ENCODE measurements at regions not wholly inside any gene's neighbourhood (a gene's known extent, or its start where the extent isn't known, plus 50 kb on each side); places are given as distances from the start of the nearest gene placed in this dataset.

- Histone ChIP-seq H3K36me3 (ENCODE audit: insufficient read depth, low read length) (no peaks in the 10 kb centered on the region), H3K4me3 (ENCODE audit: low read length) (no peak overlapping the region), H3K27me3 (ENCODE audit: control insufficient read depth in 1 of 2, insufficient read depth in 2 of 2, low read length in 2 of 2) (no peaks in the 10 kb centered on the region), H3K27ac (ENCODE audit: low read depth in 1 of 2, low read length in 2 of 2) (no peak overlapping the region), H3K4me1 (ENCODE audit: insufficient read depth, low read length) (no peaks in the 10 kb centered on the region), H3K9me3 (ENCODE audit: control insufficient read depth in 1 of 2, insufficient read depth in 1 of 2, low read length in 2 of 2) (no peaks in the 10 kb centered on the region)
- Mint-ChIP-seq H3K27me3 (peaks cover 4% of the 10 kb centered on the region), H3K4me3 (no peak overlapping the region), H3K4me1 (ENCODE audit: low read depth) (no peaks in the 10 kb centered on the region), H3K27ac (no peak overlapping the region), H3K9me3 (peaks cover 2% of the 10 kb centered on the region), H3K36me3 (ENCODE audit: low read depth) (no peaks in the 10 kb centered on the region)
- TF ChIP-seq CTCF (IDR thresholded peaks at IDR 0.05) = no peak
- ChIA-PET CTCF (no interaction called here), POLR2A (no interaction called here)
- DNase-seq (no peak), ATAC-seq (ENCODE audit: poor library complexity) (no peak)
- intact Hi-C loops (cut with DNase I, micrococcal nuclease) = no loop called here
These were observed 490.2 kb downstream of the TLE4 start for GRCh38 chr9:80061940-80062339.

- CTCF ChIA-PET = no interaction called here
- H3K4me1 Mint-ChIP-seq (ENCODE audit: low read depth) = no peaks in the 10 kb centered on the region
These were observed 489.3 kb downstream of the TLE4 start for GRCh38 chr9:80061096-80061495.

GRCh38 chr9:80059979-80060378, 488.2 kb downstream of the TLE4 start:
- Mint-ChIP-seq H3K27ac (no peak overlapping the region), H3K9me3 (peaks cover 2% of the 10 kb centered on the region), H3K4me1 (ENCODE audit: low read depth) (no peaks in the 10 kb centered on the region), H3K27me3 (no peaks in the 10 kb centered on the region), H3K4me3 (no peak overlapping the region), H3K36me3 (ENCODE audit: low read depth) (no peaks in the 10 kb centered on the region)
- no peaks in the 10 kb centered on the region for H3K9me3 ChIP-seq (ENCODE audit: control insufficient read depth in 1 of 2, insufficient read depth in 1 of 2, low read length in 2 of 2)
- TF ChIP-seq CTCF (IDR thresholded peaks at IDR 0.05) = no peak
- ATAC-seq (ENCODE audit: poor library complexity) (no peak), DNase-seq (no peak)
- CTCF ChIA-PET = no interaction called here
- POLR2A ChIA-PET = no interaction called here
- intact Hi-C loops (cut with DNase I, micrococcal nuclease) = no loop called here
- H3K27ac ChIP-seq (ENCODE audit: low read depth in 1 of 2, low read length in 2 of 2) = no peak overlapping the region
- no peaks in the 10 kb centered on the region for H3K36me3 ChIP-seq (ENCODE audit: insufficient read depth, low read length)
- no peaks in the 10 kb centered on the region for H3K4me1 ChIP-seq (ENCODE audit: insufficient read depth, low read length)
- H3K4me3 ChIP-seq (ENCODE audit: low read length) = no peak overlapping the region
- H3K27me3 ChIP-seq (ENCODE audit: control insufficient read depth in 1 of 2, insufficient read depth in 2 of 2, low read length in 2 of 2) = no peaks in the 10 kb centered on the region

More at GRCh38 chr9:80061096-80061495, 489.3 kb downstream of the TLE4 start:
- DNase-seq (no peak), ATAC-seq (ENCODE audit: poor library complexity) (no peak)
- no peaks in the 10 kb centered on the region for H3K9me3 ChIP-seq (ENCODE audit: control insufficient read depth in 1 of 2, insufficient read depth in 1 of 2, low read length in 2 of 2)
- no peaks in the 10 kb centered on the region for H3K36me3 Mint-ChIP-seq (ENCODE audit: low read depth)
- H3K27me3 Mint-ChIP-seq = no peaks in the 10 kb centered on the region
- H3K4me1 ChIP-seq (ENCODE audit: insufficient read depth, low read length) = no peaks in the 10 kb centered on the region
- no peak overlapping the region for H3K27ac Mint-ChIP-seq
- H3K4me3 ChIP-seq (ENCODE audit: low read length) = no peak overlapping the region
- intact Hi-C loops (cut with DNase I, micrococcal nuclease) = no loop called here
- no peaks in the 10 kb centered on the region for H3K27me3 ChIP-seq (ENCODE audit: control insufficient read depth in 1 of 2, insufficient read depth in 2 of 2, low read length in 2 of 2)
- H3K4me3 Mint-ChIP-seq = no peak overlapping the region
- POLR2A ChIA-PET = no interaction called here
- H3K9me3 Mint-ChIP-seq = peaks cover 2% of the 10 kb centered on the region
- H3K27ac ChIP-seq (ENCODE audit: low read depth in 1 of 2, low read length in 2 of 2) = no peak overlapping the region
- TF ChIP-seq CTCF (IDR thresholded peaks at IDR 0.05) = no peak
- no peaks in the 10 kb centered on the region for H3K36me3 ChIP-seq (ENCODE audit: insufficient read depth, low read length)

Data from CD4-positive, alpha-beta T cell (primary cell).